ENCODE measurements at regions not wholly inside any gene's neighbourhood (a gene's known extent, or its start where the extent isn't known, plus 50 kb on each side); places are given as distances from the start of the nearest gene placed in this dataset.
"Not testable (repeated sequence)": the region's sequence is repeated elsewhere in the genome, so short reads cannot be mapped to it uniquely, and the experiment has no call there.

GRCh38 chr10:131363416-131363815 lies 51.9 kb upstream of the TCERG1L start:
- no peak for DNase-seq

- DNase-seq, result no peak
Observed at GRCh38 chr10:131371571-131371970, 60.0 kb upstream of the TCERG1L start.

GRCh38 chr10:131381576-131381975 lies 70.1 kb upstream of the TCERG1L start:
- DNase-seq, result no peak

DNA sequence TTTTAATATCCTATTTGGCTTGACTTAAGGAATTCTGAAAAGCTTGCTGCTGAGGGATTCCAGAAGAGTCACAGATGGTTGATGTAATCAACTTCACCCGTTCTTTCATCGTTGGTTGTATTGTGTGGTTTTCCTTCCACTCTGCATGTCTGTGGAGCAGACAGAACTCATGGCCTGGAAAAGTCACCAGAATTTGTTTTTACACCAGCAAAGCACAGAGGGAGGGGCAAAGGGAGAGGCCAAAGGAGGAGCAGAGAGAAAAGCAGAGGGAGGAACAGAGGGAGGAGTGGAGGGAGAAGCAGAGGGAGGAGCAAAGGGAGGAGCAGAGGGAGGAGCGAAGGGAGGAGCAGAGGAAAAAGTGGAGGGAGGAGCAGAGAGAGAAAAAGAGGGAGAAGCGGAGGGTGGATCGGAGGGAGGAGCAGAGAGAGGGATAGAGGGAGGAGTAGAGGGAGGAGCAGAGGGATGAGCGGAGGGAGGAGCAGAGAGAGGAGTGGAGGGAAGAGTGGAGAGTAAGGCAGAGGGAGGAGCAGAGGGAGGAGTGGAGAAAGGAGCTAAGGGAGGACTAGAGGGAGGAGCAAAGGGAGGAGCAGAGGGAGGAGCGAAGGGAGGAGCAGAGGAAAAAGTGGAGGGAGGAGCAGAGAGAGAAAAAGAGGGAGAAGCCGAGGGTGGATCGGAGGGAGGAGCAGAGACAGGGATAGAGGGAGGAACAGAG lies 73.8 kb upstream of the TCERG1L start:
- not testable (repeated sequence) for DNase-seq

DNA sequence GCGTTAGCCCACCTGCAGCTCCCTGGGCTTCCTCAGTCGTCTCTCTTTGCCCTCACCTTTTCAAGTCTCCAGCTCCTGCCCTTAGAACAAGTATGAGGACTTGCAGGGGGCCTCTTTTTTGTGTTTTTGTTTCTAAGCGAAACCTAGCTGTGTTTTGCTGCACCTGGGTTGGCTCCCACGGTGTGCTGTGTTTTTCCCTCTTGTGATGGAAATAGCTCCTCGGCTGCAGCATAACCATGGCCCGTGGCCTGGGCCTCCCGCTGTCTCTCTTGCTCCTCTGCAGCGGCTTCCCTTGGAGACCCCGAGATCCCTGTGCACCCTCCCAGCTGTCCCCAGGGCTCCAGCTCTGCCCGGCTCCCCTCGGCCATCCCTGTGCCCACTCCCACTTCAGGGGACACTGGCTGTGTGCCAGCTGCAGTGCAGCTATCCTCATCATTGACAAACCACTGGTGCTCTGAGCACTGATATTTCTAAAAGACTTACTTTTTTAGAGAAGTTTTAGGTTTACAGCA lies 75.6 kb upstream of the TCERG1L start:
- DNase-seq, result peak; percentile 2

GRCh38 chr10:131391936-131392335 lies 80.4 kb upstream of the TCERG1L start:
- DNase-seq, result no peak

GRCh38 chr10:131396121-131397050 lies 84.9 kb upstream of the TCERG1L start:
- DNase-seq, result no peak

DNA sequence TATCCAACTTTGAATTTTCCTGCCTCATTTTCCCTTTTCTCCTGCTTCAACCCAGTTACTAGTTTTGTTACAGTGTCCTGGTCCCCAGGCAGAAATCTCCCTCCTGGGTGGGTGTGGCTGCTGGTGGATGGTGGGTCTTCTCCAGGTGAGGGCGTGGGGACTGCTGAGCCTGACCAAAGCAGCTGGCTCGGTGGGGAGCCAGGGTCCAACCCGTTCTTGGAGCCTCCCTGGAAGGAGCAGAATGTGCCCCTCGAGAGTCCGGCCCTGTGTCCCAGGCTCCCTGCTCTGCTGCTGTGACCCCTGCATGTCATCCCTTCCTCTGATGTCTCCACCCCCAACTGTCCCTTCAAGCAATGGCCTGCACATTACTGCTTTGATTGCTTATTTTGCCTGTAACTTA lies 86.6 kb upstream of the TCERG1L start:
- DNase-seq, result no peak

DNA sequence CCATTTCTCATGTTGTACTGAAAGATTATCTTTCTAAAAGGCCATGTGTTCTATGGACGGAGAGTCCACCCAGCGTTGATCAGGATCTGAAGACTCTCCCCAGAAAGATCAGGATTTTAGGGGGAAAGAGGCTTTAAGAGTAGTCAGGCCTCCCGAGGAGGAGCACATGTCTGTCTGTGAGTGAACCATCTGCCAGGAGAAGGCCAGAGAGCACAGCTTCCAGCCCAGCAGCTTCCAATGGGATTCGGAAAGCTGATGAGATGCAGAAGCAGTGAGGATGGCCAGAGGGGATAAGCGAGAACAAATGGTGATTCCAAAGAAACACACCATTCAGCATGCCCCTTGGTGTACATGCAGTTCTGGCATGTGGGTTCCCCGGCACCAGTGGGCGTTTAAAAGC lies 88.5 kb upstream of the TCERG1L start:
- DNase-seq, result no peak

- no peak for DNase-seq
Observed at GRCh38 chr10:131400513-131400912, 89.0 kb upstream of the TCERG1L start.

DNA sequence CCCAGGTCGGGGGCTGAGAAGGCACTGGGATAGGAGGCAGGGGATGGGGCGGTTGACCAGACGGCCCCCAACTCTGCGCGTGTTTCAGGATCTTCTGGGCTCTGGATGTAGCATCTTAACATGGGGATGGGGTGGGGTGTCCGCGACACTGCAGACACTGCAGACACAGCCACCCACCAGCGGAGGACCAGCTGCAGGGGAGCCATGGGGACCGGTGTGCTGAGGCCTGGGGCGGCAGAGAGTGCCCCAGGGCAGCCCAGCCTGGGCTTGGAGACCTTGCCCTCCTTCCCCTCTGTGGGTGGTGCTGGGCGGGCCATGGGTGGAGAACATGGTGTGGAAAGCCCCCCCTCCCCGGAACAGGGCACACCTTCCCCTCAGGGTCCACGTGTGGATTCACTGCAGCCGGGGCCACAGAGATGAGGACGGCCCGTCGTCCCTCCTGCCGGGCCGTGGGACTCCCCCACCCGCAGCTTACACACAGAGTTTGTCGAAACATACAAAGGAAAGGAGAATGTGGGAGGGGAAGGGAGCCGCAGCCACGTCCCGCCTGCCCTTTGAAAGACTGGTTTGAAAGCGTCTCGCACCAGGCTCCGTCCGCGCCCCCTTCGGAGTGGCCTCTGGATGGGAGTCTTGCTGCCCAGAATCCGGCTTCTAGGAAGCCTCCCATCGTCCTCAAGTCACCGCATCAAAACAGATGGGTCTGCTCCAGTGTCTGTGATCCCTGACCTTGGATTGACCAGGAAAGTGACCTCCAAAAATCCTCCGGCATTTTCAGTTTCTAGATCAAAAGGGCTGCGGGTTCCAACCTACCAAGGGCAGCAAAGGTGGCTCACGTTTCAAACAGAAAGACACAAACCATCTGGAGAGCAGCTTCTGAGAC lies 91.5 kb upstream of the TCERG1L start:
- no peak for DNase-seq

DNA sequence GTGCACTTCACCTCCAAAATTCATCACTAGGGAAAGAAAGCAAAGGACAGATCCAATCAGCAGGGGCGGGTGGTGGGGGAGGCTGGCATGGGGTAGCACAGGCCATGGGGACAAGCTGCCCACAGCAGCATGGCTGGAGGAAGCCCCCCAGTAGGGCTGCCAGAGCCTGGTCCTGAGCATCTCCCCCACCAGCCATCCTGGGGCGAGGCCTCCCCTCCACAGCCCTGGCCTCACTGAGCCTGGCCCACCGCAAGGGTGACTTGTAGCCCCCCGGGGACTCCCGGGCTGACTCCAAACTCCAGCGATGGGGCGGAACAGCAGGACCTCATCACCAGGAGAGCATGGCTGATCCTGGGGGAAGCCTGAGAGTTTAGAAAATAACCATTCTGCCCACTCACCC lies 92.4 kb upstream of the TCERG1L start:
- no peak for DNase-seq

DNA sequence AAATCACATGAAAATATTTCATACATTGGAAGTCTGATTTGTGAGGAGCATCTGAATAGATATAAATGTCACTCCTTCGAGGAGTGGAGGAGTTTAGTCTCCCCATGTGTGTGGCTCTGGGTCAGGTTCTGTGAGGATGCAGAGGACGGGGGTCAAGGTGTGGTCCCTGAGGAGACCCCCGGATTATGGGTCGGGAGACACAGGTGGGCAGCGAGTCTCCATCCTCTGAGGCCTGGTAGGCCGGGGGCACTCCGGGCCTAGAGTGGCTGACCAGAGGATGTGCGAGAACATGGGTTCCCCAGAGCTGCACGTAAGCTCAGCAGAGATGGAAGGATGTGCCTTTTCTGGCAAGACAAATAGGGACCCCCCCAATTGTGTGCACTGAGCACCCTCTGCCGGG lies 93.4 kb upstream of the TCERG1L start:
- DNase-seq, result no peak

- DNase-seq, result no peak
Observed at GRCh38 chr10:131406676-131407392, 95.3 kb upstream of the TCERG1L start.

- DNase-seq, result no peak
Observed at GRCh38 chr10:131418681-131419080, 107.2 kb upstream of the TCERG1L start.

GRCh38 chr10:131419797-131420196 lies 108.3 kb upstream of the TCERG1L start:
- no peak for DNase-seq

DNA sequence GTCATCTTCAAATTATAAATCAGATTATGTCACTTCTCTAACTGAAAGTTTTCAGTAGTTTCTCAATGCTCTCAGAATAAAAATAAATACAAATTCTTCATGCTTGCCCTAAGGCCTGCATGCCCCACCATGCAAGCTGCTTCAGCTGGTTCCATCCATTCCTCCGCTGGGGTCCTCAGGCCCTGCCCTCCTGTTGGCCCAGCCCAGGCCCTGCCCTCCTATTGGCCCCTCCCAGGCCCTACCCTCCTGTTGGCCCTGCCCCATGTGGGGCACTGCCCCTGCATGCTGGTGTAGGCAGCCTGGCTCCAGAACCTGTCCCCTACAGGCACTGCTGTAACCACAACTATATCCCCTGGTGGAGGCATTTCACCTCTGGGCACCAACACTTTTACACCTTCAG lies 109.3 kb upstream of the TCERG1L start:
- DNase-seq, result no peak

DNA sequence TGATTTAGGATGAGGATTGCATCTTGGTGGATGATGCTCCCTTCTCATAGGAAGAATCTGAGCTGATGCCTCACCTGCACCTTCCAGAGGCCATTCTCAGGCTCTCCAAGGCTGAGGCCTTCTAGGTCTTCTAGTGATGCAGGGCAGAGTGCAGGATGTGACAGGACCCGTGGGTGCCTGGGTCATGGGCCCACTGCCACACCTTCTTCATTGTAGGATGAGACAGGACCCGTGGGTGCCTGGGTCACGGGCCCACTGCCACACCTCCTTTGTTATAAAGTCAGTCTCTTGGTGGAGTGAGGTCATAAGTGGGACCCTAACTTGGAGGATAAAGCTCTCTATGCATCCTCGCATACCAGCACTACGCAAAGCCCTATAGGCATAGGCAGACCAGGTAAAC lies 109.9 kb upstream of the TCERG1L start:
- no peak for DNase-seq

GRCh38 chr10:131422731-131423130 lies 111.2 kb upstream of the TCERG1L start:
- no peak for DNase-seq

- DNase-seq, result no peak
Observed at GRCh38 chr10:131424053-131424452, 112.5 kb upstream of the TCERG1L start.

DNA sequence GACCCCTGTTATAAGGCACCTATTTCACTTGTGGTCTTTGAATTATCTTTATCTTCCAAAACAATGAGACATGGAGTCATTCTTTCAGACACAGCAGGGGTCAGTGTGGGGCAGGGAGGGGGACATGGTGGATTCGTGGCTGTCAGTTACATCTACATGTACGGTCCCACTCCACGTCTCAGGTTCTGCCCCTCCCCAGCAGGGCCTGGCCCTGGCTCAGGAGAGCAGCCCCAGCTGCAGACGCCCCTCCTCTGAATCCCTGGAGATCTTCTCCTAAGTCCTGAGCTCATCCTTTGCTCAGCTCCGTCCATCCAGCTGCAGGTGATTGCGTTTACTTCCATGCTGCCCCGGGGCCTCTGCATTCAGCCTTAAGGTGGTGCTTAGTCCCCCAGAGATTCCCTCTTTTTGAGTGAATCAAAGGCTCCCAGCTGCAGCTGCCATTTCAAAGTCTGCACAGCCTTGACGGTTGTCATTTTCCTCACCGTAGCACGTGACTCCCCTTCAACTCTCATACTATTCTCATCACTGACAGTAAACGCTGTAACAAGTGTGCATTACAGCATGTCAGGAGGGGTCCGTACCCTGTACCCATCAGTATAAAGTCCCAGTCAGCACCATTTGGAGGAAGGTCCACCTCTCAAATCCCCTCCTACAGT lies 113.4 kb upstream of the TCERG1L start:
- DNase-seq, result no peak

All from hematopoietic multipotent progenitor cell treated with erythropoietin and hydrocortisone succinate and interleukin-3 and kit ligand, for 4 days (in vitro differentiated cells).